H1 (cell line): ENCODE measurements at regions not wholly inside any gene's neighbourhood (a gene's known extent, or its start where the extent isn't known, plus 50 kb on each side); places are given as distances from the start of the nearest gene placed in this dataset.

Experiments used
- CTCF ChIA-PET: fragments of 300-600 bp; sonication (Branson Sonifier 250); formaldehyde crosslinking; loops from one replicate; lab custom pipeline; 2021; ENCODE audit not compliant: partially characterized antibody; lab: Charles Lee
- POLR2A ChIA-PET: fragments of 300-600 bp; sonication (Branson Sonifier 250); formaldehyde crosslinking; loops from one replicate; lab custom pipeline; 2021; ENCODE audit warnings: inconsistent platforms; ENCODE audit not compliant: partially characterized antibody; lab: Charles Lee
- DNase-seq, 2 experiments: peaks; one replicate each; pipeline versions ENCODE4 v3.0.0 to v3.0.0-alpha.2; 2010 to 2022; ENCODE audit warnings: low spot score in 2 of 2, low read depth in 1 of 2, mixed read lengths in 1 of 2
- FAIRE-seq: peaks from 2 replicates; lab custom pipeline; 2011; peaks lifted over from hg19 to GRCh38; lab: Jason Lieb, UNC
- H2AFZ ChIP-seq: 2 replicates; pipeline ENCODE4 v1.8.1; 2012; ENCODE audit warnings: low read length, inconsistent platforms
- H2AK5ac ChIP-seq: 2 replicates; pipeline ENCODE4 v1.6.1; 2013; ENCODE audit warnings: low read depth, low read length
- H2BK120ac ChIP-seq: replicated peaks from 2 replicates; pipeline ENCODE3; 2013; ENCODE audit warnings: low read depth, low read length, inconsistent platforms
- H2BK12ac ChIP-seq: 2 replicates; pipeline ENCODE4 v1.6.1; 2013; ENCODE audit warnings: low read depth, low read length
- H2BK15ac ChIP-seq: 2 replicates; pipeline ENCODE4 v1.6.1; 2013; ENCODE audit warnings: low read length
- H2BK20ac ChIP-seq: 2 replicates; pipeline ENCODE4 v1.6.1; 2013; ENCODE audit warnings: low read length
- H2BK5ac ChIP-seq: 2 replicates; pipeline ENCODE4 v1.6.1; 2013; ENCODE audit warnings: low read depth, low read length
- H3K14ac ChIP-seq: 2 replicates; pipeline ENCODE4 v1.6.1; 2013; ENCODE audit warnings: inconsistent platforms; ENCODE audit not compliant: insufficient read length
- H3K18ac ChIP-seq: 2 replicates; pipeline ENCODE4 v1.6.1; 2013; ENCODE audit warnings: low read length; ENCODE audit errors: extremely low read depth
- H3K23ac ChIP-seq: 2 replicates; pipeline ENCODE4 v1.6.1; 2013; ENCODE audit warnings: inconsistent platforms; ENCODE audit not compliant: insufficient read length
- H3K23me2 ChIP-seq: 2 replicates; pipeline ENCODE4 v1.6.1; 2013; ENCODE audit warnings: low read depth, low read length
- H3K27ac ChIP-seq: 2 replicates; pipeline ENCODE4 v1.6.1; 2011; ENCODE audit warnings: low read depth, low read length, inconsistent platforms
- H3K27me3 ChIP-seq, 4 experiments: replicated peaks in 1 of 4; 1 replicate in 1 of 4; 2 replicates in 3 of 4; pipeline versions ENCODE4 v1.6.1 to v1.8.1; 2011 to 2013; ENCODE audit warnings: low read length in 3 of 4, mild to moderate bottlenecking in 3 of 4, inconsistent platforms in 2 of 4, mixed read lengths in 2 of 4, moderate library complexity in 1 of 4; ENCODE audit not compliant: control insufficient read depth in 3 of 4, insufficient read depth in 3 of 4; ENCODE audit errors: extremely low read depth in 1 of 4
- H3K36me3 ChIP-seq, 4 experiments: 2 replicates each; pipeline versions ENCODE4 v1.6.1 to v1.8.1; 2011 to 2013; ENCODE audit warnings: mild to moderate bottlenecking in 4 of 4, low read length in 3 of 4, moderate library complexity in 2 of 4, control low read depth in 1 of 4, inconsistent platforms in 1 of 4; ENCODE audit not compliant: insufficient read depth in 4 of 4, control insufficient read depth in 2 of 4
- H3K4ac ChIP-seq: replicated peaks from 2 replicates; pipeline ENCODE3; 2013; ENCODE audit warnings: low read length, low read depth, mixed read lengths, inconsistent platforms; ENCODE audit not compliant: insufficient read length
- H3K4me1 ChIP-seq, 4 experiments: replicated peaks in 1 of 4; 1 replicate in 1 of 4; 2 replicates in 3 of 4; pipeline versions ENCODE4 v1.6.1 to v1.8.1; 2011 to 2013; ENCODE audit warnings: low read length in 3 of 4, inconsistent platforms in 2 of 4, mixed read lengths in 1 of 4; ENCODE audit not compliant: insufficient read depth in 4 of 4, control insufficient read depth in 3 of 4
- H3K4me2 ChIP-seq, 2 experiments: 2 replicates each; pipeline versions ENCODE4 v1.6.1 to v1.8.1; 2011 to 2013; ENCODE audit warnings: low read depth in 2 of 2, low read length in 2 of 2, control low read depth in 1 of 2, inconsistent platforms in 1 of 2, mild to moderate bottlenecking in 1 of 2; ENCODE audit not compliant: insufficient read depth in 1 of 2
- H3K4me3 ChIP-seq, 4 experiments: fragments of 200-600, 300-600 bp in 1 of 4; sonication (generic), shearing (Covaris generic), sonication (Bioruptor Twin) in 1 of 4; 2 replicates each; pipeline versions ENCODE4 v1.5.1 to v1.8.1; 2011 to 2016; ENCODE audit warnings: low read length in 4 of 4, low read depth in 3 of 4, control low read depth in 2 of 4, inconsistent platforms in 2 of 4, mild to moderate bottlenecking in 2 of 4, mixed read lengths in 1 of 4, moderate library complexity in 1 of 4; ENCODE audit not compliant: insufficient read depth in 2 of 4; ENCODE audit errors: extremely low read depth in 1 of 4
- H3K56ac ChIP-seq: replicated peaks from 2 replicates; pipeline ENCODE3; 2013; ENCODE audit warnings: low read depth, mild to moderate bottlenecking, mixed read lengths, low read length, inconsistent platforms; ENCODE audit not compliant: insufficient read length
- H3K79me1 ChIP-seq: 2 replicates; pipeline ENCODE4 v1.6.1; 2013; ENCODE audit warnings: low read depth, low read length, control low read depth
- H3K79me2 ChIP-seq, 2 experiments: 2 replicates each; pipeline versions ENCODE4 v1.6.1 to v1.8.1; 2012 to 2013; ENCODE audit warnings: low read length in 2 of 2, mild to moderate bottlenecking in 2 of 2, inconsistent platforms in 1 of 2; ENCODE audit not compliant: insufficient read depth in 2 of 2, control insufficient read depth in 1 of 2
- H3K9ac ChIP-seq, 4 experiments: replicated peaks in 1 of 4; 1 replicate in 1 of 4; 2 replicates in 3 of 4; pipeline versions ENCODE4 v1.6.1 to v1.8.1; 2011 to 2013; ENCODE audit warnings: low read depth in 3 of 4, low read length in 3 of 4, control low read depth in 2 of 4, mild to moderate bottlenecking in 2 of 4, moderate library complexity in 2 of 4, inconsistent platforms in 1 of 4; ENCODE audit errors: extremely low read depth in 1 of 4
- H3K9me3 ChIP-seq, 2 experiments: 2 replicates each; pipeline versions ENCODE4 v1.6.1 to v1.8.1; 2012 to 2013; ENCODE audit warnings: mild to moderate bottlenecking in 2 of 2, moderate library complexity in 2 of 2, control low read depth in 1 of 2, inconsistent platforms in 1 of 2, low read depth in 1 of 2, low read length in 1 of 2, mixed read lengths in 1 of 2; ENCODE audit not compliant: insufficient read depth in 2 of 2
- H4K20me1 ChIP-seq, 2 experiments: replicated peaks in 1 of 2; 2 replicates each; pipeline versions ENCODE3 to v1.8.1; 2011 to 2013; ENCODE audit warnings: inconsistent platforms in 2 of 2, low read length in 2 of 2, mild to moderate bottlenecking in 1 of 2; ENCODE audit not compliant: insufficient read depth in 2 of 2, control insufficient read depth in 1 of 2
- H4K5ac ChIP-seq: 2 replicates; pipeline ENCODE4 v1.6.1; 2013; ENCODE audit warnings: low read length, low read depth, mixed read lengths, inconsistent platforms; ENCODE audit not compliant: insufficient read length
- H4K8ac ChIP-seq: 2 replicates; pipeline ENCODE4 v1.8.0; 2013; ENCODE audit warnings: mild to moderate bottlenecking, moderate library complexity, low read length, inconsistent platforms; ENCODE audit not compliant: insufficient read depth; ENCODE audit errors: extremely low read depth
- H4K91ac ChIP-seq: replicated peaks from 2 replicates; pipeline ENCODE3; 2013; ENCODE audit warnings: low read length, mixed read lengths, inconsistent platforms; ENCODE audit not compliant: insufficient read length
- ASH2L ChIP-seq: fragments of 200-600, 300-600 bp; sonication (generic); IDR thresholded peaks from one replicate; pipeline ENCODE4 v1.7.1; 2017; ENCODE audit warnings: low read length
- BCL11A ChIP-seq, 2 experiments: IDR thresholded peaks; one replicate each; pipeline ENCODE4 v1.6.1; 2011; ENCODE audit warnings: low read depth in 2 of 2, low read length in 2 of 2, mild to moderate bottlenecking in 2 of 2
- GABPA ChIP-seq: IDR thresholded peaks from 2 replicates; pipeline ENCODE4 v1.6.1; 2011; ENCODE audit warnings: mild to moderate bottlenecking, low read length, moderate library complexity, borderline replicate concordance; ENCODE audit not compliant: insufficient read depth
- KDM4A ChIP-seq: IDR thresholded peaks from one replicate; pipeline ENCODE4 v1.7.1; 2012; ENCODE audit warnings: low read depth, mild to moderate bottlenecking, moderate library complexity, low read length, inconsistent platforms; ENCODE audit not compliant: severe bottlenecking
- NANOG ChIP-seq: IDR thresholded peaks from 2 replicates; pipeline ENCODE4 v1.6.1; 2011; ENCODE audit warnings: low read length, low read depth, mild to moderate bottlenecking, inconsistent platforms; ENCODE audit not compliant: insufficient read depth, poor library complexity, severe bottlenecking
- POLR2A ChIP-seq, 2 experiments: IDR thresholded peaks; 1 replicate in 1 of 2; 2 replicates in 1 of 2; pipeline ENCODE4 v1.6.1; 2011; ENCODE audit warnings: low read depth in 2 of 2, low read length in 2 of 2, mild to moderate bottlenecking in 2 of 2; ENCODE audit errors: control extremely low read depth in 1 of 2
- RAD21 ChIP-seq, 2 experiments: IDR thresholded peaks in 1 of 2; conservative IDR thresholded peaks in 1 of 2; 2 replicates each; pipeline ENCODE4 v1.6.1; 2011; ENCODE audit warnings: low read depth in 2 of 2, low read length in 2 of 2, improper control_type of control experiment in 1 of 2, inconsistent platforms in 1 of 2, mild to moderate bottlenecking in 1 of 2, moderate library complexity in 1 of 2
- RBBP5 ChIP-seq: IDR thresholded peaks from 2 replicates; pipeline ENCODE4 v1.7.1; 2012; ENCODE audit warnings: low read depth, mild to moderate bottlenecking, inconsistent platforms, low read length, moderate library complexity, borderline replicate concordance
- RFX5 ChIP-seq: IDR thresholded peaks from 2 replicates; pipeline ENCODE4 v1.6.1; 2011; ENCODE audit warnings: low read depth, low read length, improper control_type of control experiment, borderline replicate concordance
- SIX5 ChIP-seq: IDR thresholded peaks from 2 replicates; pipeline ENCODE4 v1.6.1; 2011; ENCODE audit warnings: mild to moderate bottlenecking, low read depth, low read length
- SP2 ChIP-seq: IDR thresholded peaks from 2 replicates; pipeline ENCODE4 v1.6.1; 2012; ENCODE audit warnings: mild to moderate bottlenecking, low read length, inconsistent platforms
- WGBS, 2 experiments: shearing (Covaris generic) in 1 of 2; methylation state at CpG; one replicate each; pipeline versions ENCODE4 v1.1.6 to v1.1.7; 2013 to 2015; ENCODE audit warnings: low lambda C conversion rate in 2 of 2, mixed read lengths in 2 of 2, inconsistent platforms in 1 of 2, low coverage in 1 of 2, missing lambda C conversion rate in 1 of 2; ENCODE audit not compliant: insufficient replicate concordance in 2 of 2, insufficient coverage in 1 of 2, insufficient read length in 1 of 2; ENCODE audit errors: extremely low coverage in 1 of 2, missing lambda C conversion rate in 1 of 2; 5-methylcytosine and 5-hydroxymethylcytosine counted together
- TF ChIP-seq, protein P1 (sequence below): IDR thresholded peaks from 2 replicates; pipeline ENCODE4 v1.6.1; 2012; ENCODE audit warnings: inconsistent platforms

DNA sequence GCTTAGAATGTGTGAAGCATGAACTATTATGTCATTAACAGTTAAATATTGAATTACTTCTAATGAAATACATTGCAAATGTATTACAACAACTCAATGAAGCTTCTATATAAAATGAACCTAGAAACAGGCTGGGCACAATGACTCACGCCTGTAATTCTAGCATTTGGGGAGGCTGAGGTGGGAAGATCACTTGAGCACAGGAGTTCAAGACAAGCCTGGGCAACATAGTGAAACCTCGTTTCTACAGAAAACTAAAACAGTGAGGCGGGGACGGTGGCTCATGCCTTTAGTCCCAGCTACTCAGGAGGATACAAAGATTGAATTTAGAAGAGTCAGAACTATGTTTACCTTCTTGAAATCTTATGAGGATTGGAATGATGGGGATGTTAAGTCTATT is 505.1 kb downstream of the SLITRK5 start:
- Histone ChIP-seq H3K18ac (no peak overlapping the region), H3K27me3 (no peaks in the 10 kb centered on the region), H3K36me3 (no peaks in the 10 kb centered on the region), H2BK12ac (no peak overlapping the region), H2BK120ac (no peak overlapping the region), H3K9me3 (no peaks in the 10 kb centered on the region), H2BK5ac (no peak overlapping the region), H2AFZ (no peak overlapping the region), H3K9ac (no peak overlapping the region), H3K14ac (no peak overlapping the region), H3K79me2 (no peaks in the 10 kb centered on the region), H2BK20ac (no peak overlapping the region), H3K4me3 (no peak overlapping the region), H4K5ac (no peak overlapping the region), H3K79me1 (no peaks in the 10 kb centered on the region), H3K56ac (no peak overlapping the region), H4K20me1 (no peaks in the 10 kb centered on the region), H3K27ac (no peak overlapping the region), H4K8ac (no peak overlapping the region), H2BK15ac (no peak overlapping the region), H3K4me1 (no peaks in the 10 kb centered on the region), H3K4me2 (no peak overlapping the region), H2AK5ac (no peak overlapping the region), H3K23me2 (no peaks in the 10 kb centered on the region), H3K4ac (no peak overlapping the region), H3K23ac (no peak overlapping the region), H4K91ac (no peak overlapping the region)
- no peak for FAIRE-seq
- ChIA-PET POLR2A (no interaction called here), CTCF (no interaction called here)
- DNase-seq, result no peak
- TF ChIP-seq KDM4A (no peak), POLR2A (IDR thresholded peaks at IDR 0.05; ENCODE audit: control extremely low read depth in 1 of 2, low read depth in 2 of 2, low read length in 2 of 2) (no peak), ASH2L (no peak), RFX5 (no peak), SIX5 (no peak), RBBP5 (no peak), BCL11A (IDR thresholded peaks at IDR 0.05; ENCODE audit: low read depth in 2 of 2, low read length in 2 of 2) (no peak), NANOG (no peak), GABPA (no peak), SP2 (no peak), RAD21 (IDR thresholded peaks at IDR 0.05 in 1 of 2, conservative IDR thresholded peaks at IDR 0.05 in 1 of 2; ENCODE audit: low read depth in 2 of 2, low read length in 2 of 2) (no peak)
- TF ChIP-seq, protein P1, sequence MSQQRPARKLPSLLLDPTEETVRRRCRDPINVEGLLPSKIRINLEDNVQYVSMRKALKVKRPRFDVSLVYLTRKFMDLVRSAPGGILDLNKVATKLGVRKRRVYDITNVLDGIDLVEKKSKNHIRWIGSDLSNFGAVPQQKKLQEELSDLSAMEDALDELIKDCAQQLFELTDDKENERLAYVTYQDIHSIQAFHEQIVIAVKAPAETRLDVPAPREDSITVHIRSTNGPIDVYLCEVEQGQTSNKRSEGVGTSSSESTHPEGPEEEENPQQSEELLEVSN, result no peak
- WGBS, 2 experiments, result 92% methylated on average over 4 of the region's 4 CpGs; no CpG with 5 or more reads in 1 of the 2 experiments
